Activated gamma-delta T cell treated with Interleukin-2 at 50 U/mL for 16 hours (primary cell): ENCODE measurements at regions not wholly inside any gene's neighbourhood (a gene's known extent, or its start where the extent isn't known, plus 50 kb on each side); places are given as distances from the start of the nearest gene placed in this dataset.

Experiments
- DNase-seq: peaks from one replicate; pipeline ENCODE4 v3.0.0-alpha.2; 2020

- DNase-seq: no peak
These were observed 534.5 kb upstream of the TBL1XR1 start for GRCh38 chr3:177731644-177732268.

DNA sequence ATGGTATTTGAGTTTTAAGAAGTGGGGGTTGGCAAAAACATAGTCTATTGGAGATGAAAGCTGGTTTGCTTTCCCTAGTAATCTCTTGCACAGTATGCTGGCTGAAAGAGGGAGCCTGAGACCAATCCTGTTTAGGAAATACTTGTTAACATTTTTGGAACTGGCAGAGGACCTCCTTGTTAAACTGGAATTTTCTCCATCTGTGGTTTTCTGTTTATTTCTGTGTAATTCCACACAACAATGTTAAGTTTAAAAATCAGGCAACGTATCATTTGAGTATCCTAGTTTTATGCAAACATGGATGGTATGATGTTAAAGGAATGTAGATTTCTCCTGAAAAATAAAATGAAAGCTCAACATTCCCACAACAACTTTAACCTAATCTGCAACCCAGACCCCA is 536.0 kb upstream of the TBL1XR1 start:
- no peak for DNase-seq

DNA sequence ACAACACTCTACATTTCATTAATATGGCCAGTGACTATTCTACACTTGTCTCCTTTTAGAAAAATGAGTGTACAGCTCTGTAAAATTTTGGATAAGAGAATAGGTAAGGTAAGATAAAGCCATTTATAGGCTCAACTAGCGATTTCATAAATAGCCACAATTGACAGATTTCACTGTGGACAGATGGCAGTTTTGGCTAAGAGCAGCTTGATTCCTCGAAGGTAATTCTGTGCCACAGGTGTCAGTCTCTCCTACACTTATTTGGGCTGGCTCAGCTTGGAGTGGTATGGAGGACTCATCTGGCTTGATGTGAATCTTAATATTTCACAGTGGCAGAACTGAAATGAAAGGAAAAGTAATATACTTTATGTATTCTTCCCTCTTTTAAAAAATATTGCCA is 536.7 kb upstream of the TBL1XR1 start:
- DNase-seq: no peak

- DNase-seq: no peak
These were observed 538.1 kb upstream of the TBL1XR1 start for GRCh38 chr3:177735431-177735830.

DNA sequence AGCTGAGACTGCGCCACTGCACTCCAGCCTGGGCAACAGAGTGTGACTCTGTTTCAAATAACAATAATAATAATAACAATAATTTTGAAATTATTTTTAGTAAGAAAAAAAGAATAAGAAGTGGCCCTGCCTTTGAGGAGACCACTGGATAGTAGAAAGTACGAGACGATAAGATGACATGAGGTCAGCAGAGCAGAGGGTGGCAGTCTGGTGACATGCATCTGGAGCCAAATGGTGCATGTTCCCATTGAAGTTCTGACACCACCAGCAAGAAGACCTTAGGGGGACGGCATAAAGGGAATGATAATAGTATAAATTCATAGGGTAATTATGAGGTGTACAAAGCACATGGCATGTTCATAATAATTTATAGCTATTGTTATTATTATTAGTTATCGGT is 542.2 kb upstream of the TBL1XR1 start:
- DNase-seq: no peak

DNA sequence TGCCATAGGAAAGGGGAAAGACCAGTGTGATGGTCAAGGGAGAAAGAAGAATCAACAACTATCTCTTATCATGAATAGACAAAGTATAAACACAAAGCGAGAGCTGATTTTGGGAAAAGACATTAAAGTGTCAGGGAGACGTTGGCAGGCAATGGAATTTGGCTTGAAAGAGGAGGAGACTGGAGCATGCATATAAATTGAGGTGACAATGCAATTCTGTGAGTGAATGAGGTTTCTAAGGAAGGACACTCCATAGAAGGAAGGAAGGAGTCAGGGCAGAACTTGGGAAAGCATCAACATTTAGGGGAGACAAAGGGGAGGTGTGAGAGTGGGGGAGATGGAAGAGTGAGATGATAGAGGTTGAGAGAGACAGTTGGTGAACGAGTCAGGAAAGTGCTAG is 543.0 kb upstream of the TBL1XR1 start:
- DNase-seq: no peak

DNA sequence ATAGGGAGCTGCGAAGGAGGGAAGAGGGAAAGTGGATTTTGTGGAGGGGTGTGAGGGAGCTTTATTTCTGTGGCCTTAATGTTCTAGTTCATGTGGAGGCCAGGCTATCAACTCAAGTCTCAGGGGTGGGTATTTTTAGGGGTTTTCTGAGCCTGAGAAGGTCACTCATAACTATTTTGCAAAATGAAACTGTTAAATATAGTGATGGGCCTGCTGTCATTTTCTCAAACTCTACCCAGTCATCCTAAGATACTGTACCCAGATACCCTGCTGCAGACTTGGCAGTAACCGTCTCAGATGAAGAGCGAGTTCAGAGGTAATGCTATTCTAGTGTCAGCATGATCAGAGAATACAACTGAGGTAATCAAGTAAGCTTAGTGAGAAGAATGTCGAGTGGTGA is 545.0 kb upstream of the TBL1XR1 start:
- DNase-seq: no peak

DNA sequence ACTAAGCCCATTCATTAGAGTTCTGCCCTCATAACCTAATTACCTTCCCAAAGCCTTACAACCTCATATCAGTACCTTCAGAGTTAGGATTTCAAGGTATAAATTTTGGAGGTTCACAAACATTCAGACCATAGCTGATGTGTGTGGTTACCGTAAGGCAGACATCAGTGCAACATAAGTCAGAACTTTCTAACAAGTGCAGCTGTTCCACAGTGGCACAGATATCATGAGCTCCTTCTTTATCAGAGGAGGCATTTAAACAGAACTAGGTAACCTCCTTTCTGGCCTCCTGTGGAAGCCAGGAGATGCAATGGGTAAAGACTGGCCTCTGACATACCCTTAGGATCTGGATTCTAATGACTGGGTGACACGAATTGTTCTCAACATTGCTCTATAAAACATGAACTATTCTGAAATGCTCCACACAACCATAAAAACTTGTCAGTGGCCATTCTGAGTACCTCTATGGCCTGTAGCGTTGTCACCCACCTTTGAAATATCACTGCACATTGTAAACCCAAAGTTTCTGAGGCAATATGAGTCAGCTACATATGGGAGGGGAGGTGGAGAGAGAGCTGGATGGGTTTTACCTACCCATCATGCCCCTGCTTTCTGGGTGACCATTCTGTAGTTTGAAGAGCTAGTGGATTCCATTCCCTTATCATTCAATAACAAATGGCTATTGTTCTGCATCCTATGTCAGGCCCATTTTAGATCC is 546.0 kb upstream of the TBL1XR1 start:
- DNase-seq: no peak

DNA sequence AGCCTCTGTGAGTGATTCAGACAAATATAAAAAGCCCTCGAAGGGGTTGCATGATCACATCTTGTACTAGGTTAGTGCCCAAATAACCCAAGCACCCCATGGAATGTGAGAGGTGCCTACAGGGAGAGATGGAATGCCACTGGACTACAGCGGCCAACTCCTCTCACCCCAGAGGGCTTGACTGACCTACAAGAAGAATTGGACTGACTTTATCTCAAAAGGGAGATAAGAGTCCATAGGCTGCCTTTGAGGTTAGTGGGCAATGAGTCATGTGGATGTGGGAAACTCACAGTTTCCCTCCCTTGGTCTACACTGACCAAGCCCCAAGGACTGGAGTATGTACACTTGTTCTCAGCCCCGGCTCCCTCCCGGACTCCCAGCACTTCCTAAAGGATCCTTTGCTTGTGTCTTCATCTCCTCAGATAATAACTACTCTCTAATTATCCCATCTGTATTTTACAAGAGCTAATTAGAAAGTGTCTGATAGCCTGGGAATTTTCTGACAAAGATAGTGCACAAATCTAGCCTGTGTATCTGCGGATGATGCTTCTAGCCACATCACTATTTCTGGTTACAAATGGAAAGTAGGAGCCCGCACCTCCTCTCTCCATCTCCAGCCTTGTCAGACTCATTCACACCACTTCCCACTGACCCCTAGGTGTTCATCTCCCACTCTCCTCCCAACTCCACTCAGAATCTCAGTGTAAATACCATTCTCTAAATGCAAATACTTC is 547.8 kb upstream of the TBL1XR1 start:
- no peak for DNase-seq

DNA sequence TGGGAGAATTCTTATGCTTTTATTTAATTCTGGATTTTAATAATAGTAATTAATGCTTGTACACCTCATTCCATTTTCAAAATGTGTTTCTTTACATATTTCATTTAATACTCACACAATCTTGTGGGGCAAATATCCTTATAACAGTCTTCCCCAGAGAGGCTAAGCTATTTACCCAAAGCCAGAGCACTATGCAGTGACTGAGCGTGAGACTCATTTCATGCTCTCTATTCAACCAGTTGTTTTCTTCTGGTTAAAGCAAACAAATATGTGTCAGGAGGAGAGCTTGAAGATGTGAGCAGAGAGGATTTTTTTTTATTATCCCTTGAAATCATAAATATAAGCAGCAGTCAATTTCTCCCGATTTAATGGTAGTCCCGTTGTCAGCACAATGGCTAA is 548.3 kb upstream of the TBL1XR1 start:
- DNase-seq: no peak

DNA sequence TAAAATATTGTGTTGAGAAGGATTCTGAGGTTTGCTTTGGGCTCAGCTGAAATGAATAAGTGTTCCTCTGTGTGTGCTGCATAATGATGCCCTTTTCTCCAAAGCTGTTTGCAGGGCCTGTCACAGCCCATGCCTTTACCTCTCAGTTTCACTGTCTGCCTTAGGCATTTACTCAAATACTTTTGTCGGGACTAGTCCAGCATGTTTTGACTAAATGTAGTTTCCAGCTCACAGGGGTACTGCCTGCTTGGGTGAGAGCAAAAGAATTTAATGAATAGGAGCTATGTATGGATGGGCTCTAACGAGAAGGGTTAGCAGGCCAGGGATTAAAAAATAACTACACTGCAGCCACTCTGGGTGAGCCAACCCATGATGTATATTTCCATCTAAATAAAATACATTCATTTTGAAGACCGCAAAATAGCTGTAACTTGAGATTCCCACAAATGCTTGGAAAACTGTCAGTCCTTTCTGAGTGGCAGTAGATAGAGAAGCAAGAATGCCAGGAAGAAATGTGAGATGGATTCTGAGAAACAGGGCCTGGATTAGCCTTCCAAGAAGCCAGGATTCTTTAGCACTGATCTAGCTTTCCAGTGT is 549.2 kb upstream of the TBL1XR1 start:
- DNase-seq: no peak

GRCh38 chr3:177749836-177750235 is 552.6 kb upstream of the TBL1XR1 start:
- no peak for DNase-seq

GRCh38 chr3:177750436-177750835 is 553.2 kb upstream of the TBL1XR1 start:
- no peak for DNase-seq

GRCh38 chr3:177751770-177752169 is 554.5 kb upstream of the TBL1XR1 start:
- DNase-seq: no peak

GRCh38 chr3:177752831-177753230 is 555.5 kb upstream of the TBL1XR1 start:
- DNase-seq: no peak

DNA sequence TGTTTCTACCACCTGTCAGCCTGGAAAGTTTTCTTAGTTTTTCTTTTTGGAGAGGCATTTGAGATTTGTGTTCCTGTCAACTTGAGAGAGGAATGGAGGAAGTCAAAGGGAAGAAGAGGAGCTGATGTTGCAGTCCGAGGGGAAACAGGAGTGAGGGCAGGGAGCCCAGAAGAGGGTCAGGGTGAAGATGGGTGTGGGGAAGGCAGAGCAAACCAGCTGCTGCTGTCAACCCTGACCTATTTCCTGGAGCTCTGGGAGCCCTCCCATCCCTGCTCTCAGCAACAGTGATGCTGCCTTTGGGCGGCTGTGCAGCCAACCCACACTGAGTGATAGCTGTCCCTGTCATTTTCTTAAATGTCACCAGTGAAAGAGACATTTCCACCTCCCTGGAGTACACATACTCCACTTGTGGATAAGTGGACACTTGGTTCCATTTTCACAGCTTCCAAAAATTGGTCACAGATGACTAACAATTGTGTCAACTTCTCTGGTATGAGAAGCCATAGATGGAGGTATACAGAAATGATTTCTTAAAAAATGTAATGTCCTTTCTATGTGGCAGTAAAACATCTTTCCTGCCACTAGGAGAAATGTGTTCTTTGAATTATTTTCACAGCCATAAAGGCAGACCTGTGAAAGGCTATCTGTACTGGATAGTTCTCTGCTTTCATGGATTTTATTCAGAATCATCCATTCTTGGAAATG is 556.3 kb upstream of the TBL1XR1 start:
- no peak for DNase-seq

DNA sequence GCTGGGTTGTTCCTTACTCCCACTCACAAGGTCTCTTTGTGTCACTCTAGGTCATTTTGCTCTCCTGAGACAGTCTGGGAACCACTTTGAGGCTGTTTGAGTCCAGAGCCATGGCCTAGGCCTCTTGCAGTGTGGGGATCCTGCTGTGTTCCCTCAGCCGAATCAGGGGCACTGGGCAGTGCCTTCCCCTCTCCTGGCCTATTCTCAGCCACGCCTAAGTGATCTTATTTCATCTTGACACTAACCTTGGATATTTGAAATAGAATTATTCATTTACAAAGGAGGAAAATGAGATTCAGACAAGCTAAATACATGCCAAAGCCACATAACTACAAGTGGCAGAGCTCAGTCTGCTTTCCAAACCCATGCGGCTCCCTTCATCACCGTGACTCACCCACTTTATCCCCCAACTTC is 557.2 kb upstream of the TBL1XR1 start:
- no peak for DNase-seq

- DNase-seq: no peak
These were observed 560.8 kb upstream of the TBL1XR1 start for GRCh38 chr3:177758126-177758525.

DNA sequence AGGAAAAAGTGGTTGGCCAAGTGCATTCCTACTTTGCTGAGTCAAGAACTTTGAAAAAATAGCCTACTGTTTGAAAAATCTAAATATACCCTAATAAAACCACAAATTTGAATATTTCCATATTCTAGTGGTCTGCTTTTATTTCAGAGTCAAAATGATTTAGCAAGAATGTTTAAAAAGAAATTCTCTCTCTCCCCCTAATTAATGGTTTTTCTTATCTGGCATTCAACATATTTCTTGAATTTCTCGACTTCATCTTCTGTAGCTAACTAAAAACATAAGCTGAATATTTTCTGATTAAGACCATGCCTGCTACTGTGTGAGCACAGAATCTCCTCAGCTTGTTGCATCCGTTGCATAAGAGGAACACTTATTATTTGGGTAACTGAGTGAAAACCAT is 563.5 kb upstream of the TBL1XR1 start:
- no peak for DNase-seq

DNA sequence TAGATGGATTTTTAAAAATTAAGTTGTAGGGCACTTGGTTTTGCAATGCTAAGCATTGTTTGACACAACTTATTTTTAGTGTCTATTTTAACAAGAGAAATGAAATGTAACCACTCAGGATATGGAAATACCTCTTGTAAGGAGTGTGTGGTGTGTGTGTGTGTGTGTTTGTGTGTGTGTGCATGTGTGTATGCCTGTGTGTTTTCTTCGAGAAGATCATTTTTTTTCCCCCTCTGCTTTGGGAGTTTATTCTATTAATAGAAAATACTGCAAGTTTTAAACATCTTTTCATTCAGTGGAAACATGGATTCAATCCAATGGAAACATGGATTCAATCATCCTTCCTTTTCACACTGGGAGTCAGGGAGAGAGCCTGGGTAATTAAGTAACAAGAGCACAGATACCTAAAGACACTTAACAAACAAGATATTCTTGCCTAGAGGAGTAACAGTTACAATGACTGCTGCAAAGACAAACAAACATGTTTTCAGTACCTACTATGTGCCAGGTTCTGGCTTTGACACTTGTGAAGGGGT is 567.2 kb upstream of the TBL1XR1 start:
- no peak for DNase-seq

- no peak for DNase-seq
These were observed 567.7 kb upstream of the TBL1XR1 start for GRCh38 chr3:177764933-177765332.

DNA sequence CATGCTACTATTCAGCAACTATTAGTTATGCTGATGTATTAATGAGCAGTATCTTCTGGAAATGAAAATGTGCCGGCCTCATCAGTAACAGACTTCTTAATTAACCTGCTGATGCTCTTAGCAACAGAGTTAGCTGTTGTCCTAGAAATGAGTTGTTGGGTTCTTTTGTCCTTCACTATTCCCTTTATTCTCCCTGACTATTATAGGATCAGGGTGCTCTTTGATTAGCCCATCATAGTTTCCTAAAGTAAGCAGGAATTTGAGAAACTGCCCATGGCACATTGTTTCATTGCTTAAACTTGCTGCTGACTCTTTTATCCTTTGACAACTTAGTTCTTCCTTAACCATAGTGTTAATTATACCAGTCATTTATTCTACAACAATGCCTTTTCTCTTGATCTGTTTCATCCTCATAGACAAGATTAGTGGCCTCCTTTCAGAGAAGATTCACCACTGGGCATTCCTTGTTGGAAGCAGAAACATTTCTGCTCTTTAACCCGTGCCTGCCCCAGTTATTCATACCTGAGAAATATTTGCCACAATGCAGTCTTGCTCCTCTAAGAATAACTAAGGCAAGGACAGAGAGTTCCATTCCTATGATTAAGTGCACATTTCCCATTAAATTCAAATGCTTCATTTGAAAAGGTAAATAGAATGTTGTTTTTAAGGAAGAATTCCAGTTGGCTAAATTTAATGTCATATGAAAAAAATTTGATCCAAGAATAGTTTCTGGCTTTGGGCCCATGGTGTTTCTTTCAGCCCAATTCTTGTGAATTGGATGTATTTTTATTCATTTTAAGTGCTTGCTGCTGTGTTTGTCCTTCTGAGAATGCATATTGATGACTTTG is 573.3 kb upstream of the TBL1XR1 start:
- DNase-seq: no peak
